BE2C (cell line): ENCODE measurements at regions not wholly inside any gene's neighbourhood (a gene's known extent, or its start where the extent isn't known, plus 50 kb on each side); places are given as distances from the start of the nearest gene placed in this dataset.

Experiments
- DNase-seq: peaks from one replicate; pipeline ENCODE4 v3.0.0-alpha.2; 2020
- H3K27me3 ChIP-seq: fragments of 250-450 bp; sonication (Bioruptor Pico); 2 replicates; pipeline ENCODE4 v1.5.1; 2020; ENCODE audit warnings: mild to moderate bottlenecking
- H3K36me3 ChIP-seq: fragments of 250-450 bp; sonication (Bioruptor Pico); 2 replicates; pipeline ENCODE4 v1.5.1; 2020; ENCODE audit warnings: mild to moderate bottlenecking
- H3K4me1 ChIP-seq: fragments of 250-450 bp; sonication (Bioruptor Pico); 2 replicates; pipeline ENCODE4 v1.5.1; 2020
- H3K4me3 ChIP-seq: 2 replicates; pipeline ENCODE4 v1.5.1; 2011; ENCODE audit warnings: low read depth, low read length
- H3K9me3 ChIP-seq: fragments of 250-450 bp; sonication (Bioruptor Pico); 2 replicates; pipeline ENCODE4 v1.5.1; 2020
- CTCF ChIP-seq: IDR thresholded peaks from 2 replicates; pipeline ENCODE4 v1.5.1; 2012; ENCODE audit warnings: mild to moderate bottlenecking, low read depth, low read length

DNA sequence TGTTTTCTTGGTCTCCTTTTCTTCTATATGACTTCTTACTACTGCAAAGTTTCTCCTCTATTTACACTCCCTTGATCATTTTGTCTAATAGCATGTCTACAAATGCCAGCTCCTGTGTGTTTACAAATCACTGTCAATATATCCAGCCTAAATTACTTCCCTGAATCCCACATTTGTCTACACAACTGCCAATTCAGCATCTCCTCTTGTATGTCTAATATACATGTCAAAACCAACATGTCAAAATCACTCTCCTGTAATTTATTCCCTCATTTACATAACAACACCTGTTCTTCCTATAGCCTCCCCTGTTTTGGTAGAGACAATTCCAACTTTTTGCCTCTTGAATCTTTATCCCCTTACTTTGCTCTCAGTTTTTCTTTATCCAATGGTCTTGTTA, 359.3 kb downstream of the PLOD2 start:
- Histone ChIP-seq H3K27me3 (no peaks in the 10 kb centered on the region), H3K36me3 (no peaks in the 10 kb centered on the region), H3K4me3 (no peak overlapping the region), H3K9me3 (no peaks in the 10 kb centered on the region), H3K4me1 (no peaks in the 10 kb centered on the region)
- no peak for TF ChIP-seq CTCF
- no peak for DNase-seq

DNA sequence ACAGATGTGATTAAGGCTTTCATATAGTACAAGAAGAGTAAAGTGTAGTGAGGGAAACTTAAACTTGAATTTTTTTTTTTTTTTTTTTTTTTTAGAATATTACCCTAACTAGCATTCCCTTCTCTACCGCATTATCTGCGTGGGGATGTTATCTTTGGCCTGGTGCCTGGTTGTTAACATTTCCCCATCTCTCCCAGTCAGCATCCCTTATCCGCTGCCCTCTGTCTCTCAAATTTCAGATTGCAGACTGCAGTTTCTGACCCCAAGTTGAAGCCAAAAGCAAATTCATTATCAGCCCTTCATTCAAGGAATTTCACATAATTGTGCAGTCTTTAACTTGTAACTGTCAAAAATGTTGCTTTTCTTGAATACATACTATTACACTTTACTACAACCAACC, 353.0 kb downstream of the PLOD2 start:
- Histone ChIP-seq H3K4me1 (no peaks in the 10 kb centered on the region), H3K36me3 (no peaks in the 10 kb centered on the region), H3K4me3 (no peak overlapping the region), H3K27me3 (no peaks in the 10 kb centered on the region), H3K9me3 (no peaks in the 10 kb centered on the region)
- no peak for TF ChIP-seq CTCF
- DNase-seq, result peak; percentile 8

DNA sequence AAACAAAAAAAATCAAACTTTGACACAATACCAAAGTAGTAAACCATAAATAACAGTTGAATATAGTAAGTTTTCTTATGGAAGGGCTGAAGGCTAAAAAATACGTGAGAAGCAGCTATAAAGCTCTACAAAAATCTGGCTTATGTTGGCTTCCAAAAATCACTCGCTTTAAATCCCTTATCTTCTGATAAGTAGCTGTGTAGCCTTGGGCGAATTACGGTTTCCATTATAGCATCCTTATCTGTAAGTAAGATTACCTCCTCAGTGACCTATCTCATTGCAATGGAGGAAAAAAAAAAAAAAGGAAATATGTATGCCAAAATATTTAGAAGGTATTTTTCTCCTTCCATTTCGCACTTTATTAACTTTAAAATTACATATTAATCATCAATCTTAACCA, 348.6 kb downstream of the PLOD2 start:
- no peak for DNase-seq
- Histone ChIP-seq H3K4me3 (no peak overlapping the region), H3K27me3 (no peaks in the 10 kb centered on the region), H3K9me3 (no peaks in the 10 kb centered on the region), H3K4me1 (no peaks in the 10 kb centered on the region), H3K36me3 (no peaks in the 10 kb centered on the region)
- TF ChIP-seq CTCF, result no peak

DNA sequence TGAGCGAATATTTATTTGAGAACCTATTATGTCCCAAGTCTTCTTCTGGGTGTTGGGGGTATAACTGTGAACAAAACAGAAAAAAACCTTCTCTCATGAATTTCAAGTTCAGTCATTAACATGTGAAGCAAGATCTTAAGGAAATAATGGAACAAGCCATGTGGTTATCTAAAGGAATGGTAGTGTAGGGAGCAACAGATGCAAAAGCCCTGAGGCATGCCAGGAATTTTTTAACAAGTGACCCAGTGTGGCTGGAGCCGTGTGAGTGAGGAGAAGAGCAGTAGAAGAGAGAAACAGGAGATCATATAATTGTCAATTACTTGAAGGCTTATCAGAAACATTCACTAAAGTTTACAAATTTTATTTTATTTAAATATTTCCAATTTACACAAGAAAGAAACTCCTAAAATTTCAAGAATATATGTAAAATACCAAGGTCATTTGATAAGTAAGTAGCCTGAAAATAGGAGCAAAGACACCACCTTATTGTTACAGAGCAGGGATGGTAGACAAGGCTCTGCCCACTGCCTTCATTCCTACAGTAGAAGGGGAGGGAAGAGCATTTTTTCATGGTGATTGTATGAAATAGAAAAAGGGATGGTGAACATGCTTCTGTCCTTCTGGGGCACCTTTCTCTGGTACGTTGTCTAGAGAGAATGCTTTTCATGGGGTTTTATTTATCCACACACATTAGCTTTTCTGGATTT, 345.1 kb downstream of the PLOD2 start:
- no peak overlapping the region for H3K4me3 ChIP-seq
- H3K27me3 ChIP-seq, result no peaks in the 10 kb centered on the region
- no peak for DNase-seq
- no peaks in the 10 kb centered on the region for H3K36me3 ChIP-seq
- no peaks in the 10 kb centered on the region for H3K4me1 ChIP-seq
- no peak for TF ChIP-seq CTCF
- H3K9me3 ChIP-seq, result no peaks in the 10 kb centered on the region

- Histone ChIP-seq H3K27me3 (no peaks in the 10 kb centered on the region), H3K9me3 (no peaks in the 10 kb centered on the region), H3K4me1 (no peaks in the 10 kb centered on the region), H3K36me3 (no peaks in the 10 kb centered on the region), H3K4me3 (no peak overlapping the region)
- DNase-seq, result no peak
- no peak for TF ChIP-seq CTCF
Measured at GRCh38 chr3:145817870-145818483, 343.0 kb downstream of the PLOD2 start.

GRCh38 chr3:145820170-145820569, 340.8 kb downstream of the PLOD2 start:
- no peak for TF ChIP-seq CTCF
- H3K4me1 ChIP-seq, result no peaks in the 10 kb centered on the region

More at GRCh38 chr3:145820170-145820569, 340.8 kb downstream of the PLOD2 start:
- Histone ChIP-seq H3K9me3 (no peaks in the 10 kb centered on the region), H3K36me3 (no peaks in the 10 kb centered on the region), H3K4me3 (no peak overlapping the region), H3K27me3 (no peaks in the 10 kb centered on the region)
- DNase-seq, result no peak
